GM21576 (cell line): ENCODE measurements at regions not wholly inside any gene's neighbourhood (a gene's known extent, or its start where the extent isn't known, plus 50 kb on each side); places are given as distances from the start of the nearest gene placed in this dataset.

Experiments used
- ATAC-seq: cut with Tn5 transposase; IDR thresholded peaks from one replicate; pipeline ENCODE4 v1.9.1; 2021; ENCODE audit warnings: mild to moderate bottlenecking, moderate library complexity; ENCODE audit not compliant: unreplicated experiment

DNA sequence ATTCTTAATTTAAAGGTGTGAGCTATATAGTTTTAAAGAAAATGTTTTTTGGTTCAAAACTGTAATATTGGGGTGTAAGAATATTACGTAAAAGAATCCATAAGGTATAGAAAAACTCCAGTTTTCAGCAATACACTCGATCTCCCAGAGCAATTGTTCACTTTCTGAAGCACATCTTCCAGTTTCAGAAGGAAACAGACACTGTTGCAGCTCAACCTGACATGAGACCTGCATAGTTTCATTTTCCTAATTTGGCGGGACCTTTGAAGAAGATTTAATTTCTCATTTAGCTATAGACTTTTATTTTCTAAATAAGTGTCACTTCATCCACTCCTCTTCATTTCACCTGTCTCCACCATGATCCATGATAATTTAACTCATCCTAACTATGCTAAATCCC is 281.5 kb downstream of the HTR1B start:
- no peak for ATAC-seq

DNA sequence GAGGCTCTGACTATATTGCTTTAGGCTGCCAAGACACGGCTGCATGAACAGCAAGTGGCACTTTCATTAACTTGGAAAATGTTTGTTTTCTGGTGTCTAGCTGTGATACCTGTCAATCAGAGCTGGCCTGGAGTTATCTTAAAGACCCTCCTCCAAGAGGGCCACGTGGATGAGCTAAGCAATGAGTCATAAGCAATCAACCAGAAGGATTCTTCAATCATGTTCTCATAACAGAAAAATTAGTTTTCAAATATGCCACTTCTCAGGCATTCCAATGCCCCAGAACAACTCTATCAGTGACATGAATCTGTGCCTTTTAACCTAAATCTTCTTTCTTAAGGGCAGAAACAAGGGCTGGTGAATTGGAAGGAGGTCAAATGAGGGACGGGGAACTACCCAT is 283.0 kb downstream of the HTR1B start:
- no peak for ATAC-seq

DNA sequence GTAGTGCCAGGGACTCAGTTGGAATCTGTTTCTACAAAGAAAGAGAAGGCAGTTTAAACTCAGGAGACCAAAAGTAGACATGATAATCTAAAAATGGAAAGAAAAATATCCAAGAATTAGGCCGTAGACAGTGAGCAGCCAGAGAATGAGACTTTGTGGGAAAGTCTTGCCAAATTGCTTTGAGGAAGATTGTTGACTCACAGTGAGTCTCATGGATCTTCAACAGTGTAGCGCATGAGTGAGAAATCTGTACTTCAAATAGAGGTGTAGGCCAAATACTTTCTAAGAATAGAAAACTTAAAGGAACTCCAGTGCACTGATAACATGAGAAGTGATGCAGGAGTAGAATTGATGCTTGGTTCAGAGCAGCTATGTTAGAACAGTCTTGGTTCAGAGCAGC is 284.5 kb downstream of the HTR1B start:
- no peak for ATAC-seq

DNA sequence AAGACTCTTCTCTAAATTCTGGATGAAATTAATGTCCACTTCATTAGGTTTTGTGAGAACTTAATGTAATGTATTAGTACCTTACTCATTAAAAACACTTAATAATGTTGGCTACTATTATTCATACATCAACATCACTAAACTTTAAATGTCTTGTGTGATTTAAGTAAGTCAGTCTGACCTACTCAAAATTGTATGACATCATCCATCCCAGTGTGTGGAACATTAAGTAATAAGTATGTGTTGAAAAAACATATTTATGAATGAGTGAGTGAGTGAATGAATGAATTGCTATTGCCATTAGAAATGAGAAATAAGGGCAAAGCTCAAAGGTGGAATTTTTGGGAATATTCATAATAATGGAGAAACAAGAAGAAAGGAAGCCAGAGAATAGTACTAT is 285.8 kb downstream of the HTR1B start:
- no peak for ATAC-seq

DNA sequence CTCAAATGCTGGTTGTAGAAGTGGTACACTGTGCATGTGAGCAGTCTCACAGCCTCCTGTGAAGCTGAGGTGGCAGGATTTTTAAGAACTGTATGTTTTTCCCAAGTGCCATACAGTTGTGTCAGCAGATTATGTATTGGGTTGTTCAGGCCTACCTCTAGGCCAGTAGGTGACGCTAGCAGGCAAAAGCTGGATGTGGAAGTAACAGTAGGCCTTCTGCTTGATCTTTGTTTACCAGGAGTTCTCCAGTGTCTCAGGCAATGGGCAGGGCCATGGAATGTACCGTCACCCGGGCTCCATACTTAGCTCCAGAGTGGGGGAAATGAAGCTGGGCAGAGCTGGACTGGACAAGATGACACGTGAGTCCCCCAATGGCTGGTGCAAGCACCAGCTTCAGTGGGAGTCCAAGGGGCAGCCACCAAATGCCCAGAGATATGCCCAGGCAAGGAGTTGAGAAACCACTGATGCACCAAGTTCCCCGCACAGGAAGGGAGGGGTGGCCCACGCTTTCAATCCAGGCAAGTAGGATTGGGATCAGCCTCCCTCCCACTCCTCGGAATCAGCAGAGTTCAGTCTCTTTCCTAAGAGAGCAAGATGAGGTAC is 289.7 kb downstream of the HTR1B start:
- ATAC-seq = no peak

DNA sequence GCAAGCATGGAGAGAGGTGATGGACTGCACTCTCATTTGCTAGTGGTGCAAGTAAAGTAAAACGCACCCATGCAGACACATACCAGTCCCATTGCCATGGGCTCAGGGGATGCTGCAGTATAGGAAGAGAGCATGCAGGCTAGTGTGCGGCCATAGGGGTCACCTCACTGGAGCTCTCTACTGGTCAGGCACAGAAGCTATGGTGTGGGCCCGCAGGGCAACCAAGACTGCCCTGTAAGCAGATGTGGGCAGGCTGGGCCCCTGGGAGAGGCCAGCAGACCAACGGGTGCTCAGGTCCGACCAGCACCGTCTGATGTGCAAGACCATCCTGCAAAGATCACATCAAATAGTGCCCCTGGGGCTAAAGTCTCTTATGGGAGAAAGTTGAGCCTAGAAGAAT is 290.7 kb downstream of the HTR1B start:
- no peak for ATAC-seq

DNA sequence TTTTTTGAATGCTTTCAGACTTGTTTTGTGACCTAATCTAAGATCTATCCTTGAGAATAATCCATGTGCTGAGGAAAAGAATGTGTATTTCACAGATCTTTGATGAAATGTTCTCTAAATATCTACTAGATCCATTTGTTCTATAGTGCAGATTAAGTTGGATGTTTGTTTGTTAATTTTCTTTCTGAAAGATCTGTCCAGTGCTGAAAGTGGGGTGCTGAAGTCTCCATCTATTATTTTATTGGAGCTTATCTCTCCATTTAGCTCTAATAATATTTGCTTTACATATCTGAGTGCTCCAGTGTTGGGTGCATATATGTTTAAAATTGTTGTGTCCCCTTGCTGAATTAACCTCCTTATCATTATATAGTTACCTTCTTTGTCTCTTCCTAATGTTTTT is 303.6 kb downstream of the HTR1B start:
- no peak for ATAC-seq

DNA sequence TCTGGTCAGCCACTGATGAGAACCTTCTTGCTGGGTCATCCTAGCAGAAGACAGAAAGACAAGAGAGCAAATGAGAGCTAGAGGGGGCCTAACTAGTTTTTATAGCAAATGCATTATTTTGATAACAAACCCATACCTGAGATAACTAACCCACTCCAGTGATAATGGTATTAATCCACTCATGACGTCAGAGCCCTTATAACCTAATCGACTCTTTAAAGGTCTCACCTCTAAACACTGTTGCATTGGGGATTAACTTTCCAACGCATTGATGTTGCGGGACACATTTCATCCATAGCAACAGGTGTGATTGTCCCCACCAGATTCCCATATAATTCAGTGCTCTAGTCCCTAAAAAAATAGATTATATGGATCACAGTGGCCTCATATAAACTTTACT is 312.1 kb downstream of the HTR1B start:
- no peak for ATAC-seq

DNA sequence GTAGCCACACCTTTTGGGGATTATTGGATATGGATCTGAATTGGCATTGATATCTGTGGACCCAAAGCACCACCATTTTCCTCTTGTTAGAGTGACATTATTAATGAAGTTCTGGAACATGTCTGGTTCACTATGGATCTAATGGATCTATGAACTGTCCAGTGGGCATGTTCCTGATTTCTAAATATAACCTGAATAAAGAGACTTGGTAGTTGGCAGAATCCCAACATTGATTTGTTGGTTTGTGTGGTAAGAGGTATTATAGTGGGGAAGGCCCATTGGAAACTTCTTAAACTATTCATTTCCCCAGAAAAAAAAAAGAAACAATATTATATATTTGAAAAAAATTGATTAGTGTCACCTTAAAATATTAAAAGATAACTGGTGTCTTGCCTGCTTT is 312.6 kb downstream of the HTR1B start:
- no peak for ATAC-seq

DNA sequence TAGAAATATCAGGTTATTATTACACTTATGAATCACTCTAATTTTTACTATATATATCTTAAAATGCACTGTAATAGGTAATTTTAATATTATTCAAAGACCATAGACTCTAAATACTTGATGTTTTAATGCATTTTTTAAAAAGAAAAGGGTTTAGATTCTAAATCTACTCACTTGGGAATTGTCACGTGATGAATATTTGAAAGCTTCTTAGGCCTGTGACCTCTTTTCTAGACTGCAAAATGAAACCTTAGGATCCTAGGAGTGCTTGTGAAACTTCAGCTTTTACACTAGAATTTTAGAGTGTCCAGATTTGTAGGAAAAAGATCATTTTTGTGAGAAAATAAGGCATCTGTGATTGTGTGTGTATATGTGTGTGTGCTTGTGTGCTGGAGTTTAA is 318.0 kb downstream of the HTR1B start:
- no peak for ATAC-seq

DNA sequence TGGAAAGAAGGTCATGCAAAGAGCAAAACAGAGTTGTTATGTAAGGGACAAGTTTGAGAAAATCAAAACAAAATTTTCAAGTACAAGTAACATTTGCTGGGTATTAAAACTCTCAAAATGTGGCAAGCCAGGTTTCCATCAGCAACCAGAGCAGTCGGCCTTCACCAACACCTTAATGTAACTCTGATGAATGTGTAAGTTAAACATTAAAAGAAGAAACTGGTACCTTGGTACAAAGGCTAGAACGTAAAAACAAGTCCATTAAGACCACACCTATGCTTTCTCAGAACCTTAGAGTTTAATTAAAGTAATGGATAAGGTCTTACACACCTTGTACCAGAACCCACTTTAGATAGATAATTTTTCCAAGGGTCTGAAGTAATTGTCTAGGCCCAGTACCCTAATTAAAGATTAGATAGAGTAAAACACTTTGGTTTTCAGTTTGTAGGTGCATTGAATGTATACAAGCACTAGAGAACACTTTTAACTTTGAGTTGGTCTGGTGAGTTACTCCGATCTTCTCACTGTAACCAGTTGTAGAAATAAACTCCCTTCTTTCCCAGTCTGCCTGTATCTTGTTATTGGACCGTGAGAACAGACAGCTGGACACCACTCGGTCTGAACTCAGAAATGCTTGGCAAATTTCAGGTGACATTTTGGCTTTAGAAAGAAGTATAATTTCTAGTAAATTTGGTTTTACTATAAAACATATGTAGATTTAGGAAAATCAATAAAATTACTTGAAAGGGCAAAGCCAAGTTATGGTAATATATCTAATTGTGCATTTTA is 319.4 kb downstream of the HTR1B start:
- no peak for ATAC-seq

DNA sequence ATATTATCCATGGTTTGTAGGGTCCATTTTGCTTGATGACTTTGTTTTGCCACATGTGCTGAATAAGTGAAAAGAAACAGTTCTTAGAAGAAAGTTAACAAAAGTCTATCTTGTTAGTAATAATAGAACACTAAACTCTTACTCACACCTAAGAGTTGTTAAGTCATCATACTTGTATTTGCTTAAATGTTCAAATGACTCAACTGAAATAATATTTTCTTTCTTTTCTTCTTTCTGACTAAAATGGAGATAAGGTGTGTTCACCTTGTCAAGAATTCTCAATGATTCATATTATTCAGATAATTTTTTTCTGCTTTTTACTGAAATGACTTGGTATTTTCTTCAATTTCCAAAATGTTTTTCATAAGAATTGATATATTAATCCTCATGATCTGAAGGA is 327.2 kb downstream of the HTR1B start:
- ATAC-seq = no peak

DNA sequence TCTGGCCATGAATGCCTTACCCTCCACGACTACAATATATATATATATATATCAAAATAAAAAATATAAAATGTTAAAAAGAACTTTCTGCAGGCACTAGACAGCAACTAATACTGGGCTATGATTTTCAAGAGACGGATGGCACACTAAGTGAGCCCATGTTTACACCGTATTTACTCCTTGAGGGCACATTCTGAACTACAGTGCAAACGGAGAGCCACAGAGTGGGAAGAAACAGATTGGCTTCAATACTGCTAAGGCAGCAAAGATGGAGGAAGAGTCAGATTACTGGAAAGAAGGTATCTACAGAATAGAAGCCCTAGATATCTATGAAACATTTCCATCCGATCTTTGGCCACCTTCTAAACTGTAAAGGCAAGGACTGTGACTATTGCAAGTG is 330.3 kb downstream of the HTR1B start:
- ATAC-seq = no peak

DNA sequence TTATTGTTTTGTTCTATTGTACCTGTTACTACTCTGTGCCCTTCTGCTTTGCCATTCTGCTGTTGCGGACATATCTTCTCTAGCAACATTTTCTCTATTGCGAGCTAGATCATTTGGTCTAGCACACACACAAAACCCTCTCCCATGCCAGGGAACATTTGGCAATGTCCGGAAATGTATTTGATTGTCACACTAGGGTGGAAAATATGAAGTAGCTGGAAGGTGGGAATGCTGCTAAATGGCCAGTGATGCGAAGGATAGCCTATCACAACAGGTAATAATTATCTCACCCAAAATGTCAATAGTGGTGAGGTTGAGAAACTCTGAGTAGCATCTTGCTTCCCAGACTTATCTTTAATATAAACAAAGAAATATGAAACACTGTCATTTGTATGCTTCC is 331.9 kb downstream of the HTR1B start:
- ATAC-seq = no peak

DNA sequence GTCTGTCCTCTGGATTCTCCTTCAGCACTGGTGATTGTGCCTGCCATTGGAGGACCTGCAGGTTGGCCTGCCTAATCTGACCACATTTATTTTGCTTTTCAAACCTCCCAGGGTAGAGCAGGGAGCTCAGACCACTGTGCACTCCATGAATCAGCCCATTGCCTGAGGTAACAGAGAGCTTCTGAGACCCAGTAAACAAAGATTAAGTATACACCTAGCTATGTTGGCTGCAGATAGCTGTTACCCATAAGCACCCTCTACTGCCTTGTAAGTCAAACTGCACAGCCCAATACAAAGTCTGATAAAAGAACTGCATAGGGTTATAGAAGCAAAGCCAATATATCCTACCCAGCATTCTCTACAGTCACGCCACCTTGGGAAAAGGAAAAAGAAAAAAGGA is 338.7 kb downstream of the HTR1B start:
- no peak for ATAC-seq

DNA sequence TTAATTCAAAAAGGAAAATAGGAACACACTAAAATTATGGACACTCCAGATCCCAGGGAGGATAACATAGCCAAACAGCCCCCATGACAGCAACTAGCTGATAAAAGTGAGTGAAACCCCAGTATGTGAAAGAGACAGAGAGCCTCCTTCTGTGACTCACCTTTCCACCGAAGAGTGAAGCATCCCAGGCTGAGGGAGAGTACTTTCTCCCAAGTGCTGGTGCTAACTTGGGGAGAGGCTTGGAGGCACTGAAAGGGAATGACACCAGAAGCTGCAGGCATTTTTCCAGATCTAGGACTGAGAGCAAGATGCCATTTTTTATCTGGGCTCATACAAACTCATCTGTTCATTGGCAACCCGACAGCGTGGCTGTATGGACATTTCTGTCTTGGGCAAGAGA is 339.8 kb downstream of the HTR1B start:
- ATAC-seq = no peak

DNA sequence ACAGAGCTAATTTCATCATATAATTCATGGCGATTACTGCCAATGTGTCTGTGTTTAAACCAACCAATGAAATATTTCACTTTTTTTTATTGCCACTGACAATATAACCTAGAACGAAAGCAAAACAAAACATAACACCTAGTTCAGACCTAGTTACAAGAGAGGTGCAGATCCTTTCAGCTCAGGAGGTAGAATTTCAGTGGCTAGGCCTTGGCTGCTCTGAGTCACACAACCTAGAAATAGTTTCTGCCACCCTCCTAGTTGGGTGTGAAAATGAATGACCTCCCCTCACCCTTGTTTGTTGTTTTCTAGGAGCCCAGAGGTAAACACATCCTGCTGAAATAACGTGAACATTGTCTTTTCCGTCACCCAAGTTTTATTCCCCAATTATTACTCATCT is 356.3 kb downstream of the HTR1B start:
- no peak for ATAC-seq

DNA sequence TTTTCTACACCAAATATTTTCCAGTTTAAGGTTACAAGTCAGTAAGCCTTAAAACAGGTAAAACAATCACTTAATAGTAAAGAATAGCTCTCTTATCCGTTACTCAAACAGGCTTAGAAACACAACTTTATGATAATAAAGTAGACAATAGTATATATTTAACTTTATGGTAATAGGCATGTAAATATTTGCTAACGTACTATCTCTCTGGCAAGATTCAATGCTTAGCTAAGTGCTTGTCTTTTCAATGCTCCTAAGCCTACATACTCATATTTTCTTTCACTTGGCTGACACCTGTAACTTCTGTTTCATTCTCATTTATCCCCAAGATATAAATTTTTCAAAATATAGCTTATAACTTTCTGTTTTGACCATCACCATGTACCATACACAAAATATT is 358.2 kb downstream of the HTR1B start:
- no peak for ATAC-seq

DNA sequence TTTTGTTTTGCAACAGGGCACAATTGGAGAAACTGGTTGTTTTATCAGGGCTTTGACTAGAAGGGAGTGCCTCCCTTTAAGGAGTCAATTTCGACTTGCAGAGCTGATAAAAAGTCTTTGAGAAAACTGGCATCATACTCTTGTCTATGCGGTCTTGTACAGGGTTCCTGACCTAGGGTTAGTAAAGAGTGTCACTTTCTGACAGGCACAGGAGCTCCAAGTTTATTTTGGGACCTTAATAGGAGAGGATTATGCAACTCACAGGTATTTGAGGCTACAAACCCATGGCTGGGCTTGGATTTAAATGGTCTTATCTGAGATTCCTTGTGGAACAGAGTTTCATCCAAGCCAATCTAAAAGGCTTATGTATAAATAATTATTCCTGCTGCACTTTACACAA is 365.4 kb downstream of the HTR1B start:
- no peak for ATAC-seq

DNA sequence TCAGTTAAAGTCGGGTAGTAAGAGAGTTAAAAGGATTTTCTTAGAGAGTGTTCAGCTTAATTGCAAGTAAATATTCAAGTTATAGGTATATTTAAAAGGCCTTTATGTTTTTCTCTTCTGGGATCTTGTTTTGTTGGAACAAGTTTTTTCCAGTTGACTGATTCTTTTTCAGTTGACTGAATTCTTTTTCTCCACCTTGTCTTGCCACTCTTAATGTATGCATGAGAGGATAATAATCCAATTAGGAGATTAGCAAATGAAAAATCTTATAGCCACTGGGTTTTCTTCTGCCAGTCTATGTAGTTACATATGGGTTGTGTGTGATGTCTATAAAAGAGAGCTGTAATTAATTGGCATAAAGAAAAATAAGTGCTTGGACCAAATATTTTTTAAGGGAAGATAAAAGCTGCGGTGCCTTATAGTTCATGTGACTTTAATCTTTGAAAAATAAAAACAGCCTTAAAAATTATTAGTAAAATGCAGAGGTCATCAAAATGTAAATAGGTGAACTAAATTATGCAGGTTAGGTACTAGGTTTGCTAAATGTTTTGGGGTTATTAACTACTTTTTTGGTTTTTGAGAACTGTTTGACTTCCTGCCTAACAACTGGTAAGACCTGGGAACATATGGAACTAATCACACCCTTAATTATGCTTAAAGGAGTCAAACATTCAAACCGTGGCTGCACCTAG is 367.2 kb downstream of the HTR1B start:
- no peak for ATAC-seq

DNA sequence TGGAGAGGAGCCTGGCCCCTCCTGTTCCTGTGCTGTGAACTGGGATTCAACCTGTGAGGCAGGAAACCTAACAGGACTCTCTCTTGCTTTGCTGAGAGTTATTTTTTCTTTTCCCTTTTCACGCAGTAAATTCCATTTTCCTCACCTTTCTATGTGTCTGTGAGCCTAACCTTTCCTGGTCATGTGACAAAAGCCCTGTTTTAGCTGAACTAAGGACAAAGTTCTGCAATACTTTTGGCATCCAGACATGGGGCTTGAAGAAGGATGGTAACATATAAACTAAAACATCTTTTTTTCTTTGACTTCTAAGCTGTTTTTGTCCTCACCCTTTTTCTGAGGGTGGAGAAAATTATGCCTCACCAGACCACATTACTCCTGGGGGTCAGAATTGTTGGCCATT is 368.5 kb downstream of the HTR1B start:
- no peak for ATAC-seq

DNA sequence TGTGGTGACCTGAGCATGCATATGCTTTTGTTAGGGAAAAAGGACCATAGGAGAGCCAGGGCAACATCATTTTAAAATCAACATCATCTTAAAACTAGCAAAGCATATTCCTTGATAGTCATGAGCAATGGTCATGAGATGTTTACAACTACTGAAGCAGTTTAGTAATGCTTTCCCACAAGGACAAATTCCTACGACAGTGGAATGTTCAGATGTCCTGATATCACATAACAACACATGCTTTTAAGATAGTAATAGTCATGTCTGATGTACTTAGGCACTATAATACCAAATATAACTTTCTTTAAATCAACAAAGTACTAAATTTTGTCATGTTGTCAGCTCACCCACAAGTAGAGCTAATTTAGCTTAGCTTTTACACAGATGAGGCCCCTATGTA is 370.3 kb downstream of the HTR1B start:
- no peak for ATAC-seq
